NOMO-1 treated with DMSO at 0.1 percent for 48 hours (cell line): ENCODE measurements at regions not wholly inside any gene's neighbourhood (a gene's known extent, or its start where the extent isn't known, plus 50 kb on each side); places are given as distances from the start of the nearest gene placed in this dataset.

Experiments used
- DNase-seq: peaks from one replicate; lab custom pipeline; 2025; ENCODE audit not compliant: unreplicated experiment; lab: John Stamatoyannopoulos, UW

- DNase-seq: peak; percentile 78
Measured at GRCh38 chr3:18295171-18295920, 129.8 kb downstream of the SATB1 start.

DNA sequence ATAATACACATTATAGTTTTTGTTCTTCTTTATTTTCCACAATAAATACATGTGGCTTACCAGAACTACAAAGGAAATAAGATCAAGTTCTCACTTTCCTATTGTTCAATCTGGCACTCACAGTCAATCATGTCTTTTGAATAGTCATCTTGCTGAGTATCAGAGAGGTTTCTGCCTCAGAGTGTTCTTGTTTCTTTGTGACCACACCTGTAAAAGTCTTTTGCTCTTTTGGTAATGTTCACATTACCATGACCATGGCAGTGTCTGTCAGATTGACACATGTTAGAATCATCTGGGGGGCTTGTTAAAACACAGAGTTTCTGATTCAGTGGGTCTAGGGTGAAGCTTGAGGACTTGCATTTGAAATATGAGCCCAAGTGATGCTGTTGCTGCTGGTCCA lies 135.0 kb downstream of the SATB1 start:
- no peak for DNase-seq

GRCh38 chr3:18288243-18288642 lies 136.9 kb downstream of the SATB1 start:
- DNase-seq: no peak

DNA sequence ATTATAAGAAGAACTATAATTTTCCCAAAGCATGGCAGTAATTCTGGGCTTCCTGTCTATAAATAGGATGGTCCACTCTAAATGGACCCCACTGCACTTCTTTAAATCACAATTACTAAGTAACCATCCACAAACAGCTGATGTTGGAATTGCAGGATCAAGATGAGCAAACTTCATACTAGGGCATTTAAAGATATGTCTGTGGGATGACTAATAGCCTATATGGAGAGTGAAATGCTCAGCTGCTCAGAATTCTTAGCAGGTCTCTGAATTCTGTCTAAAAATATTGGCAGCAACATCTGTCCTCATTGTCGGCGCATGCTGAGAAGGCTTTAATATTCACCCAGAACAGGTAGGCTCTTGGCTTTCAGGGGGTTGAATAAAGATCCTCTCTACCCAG lies 140.4 kb downstream of the SATB1 start:
- no peak for DNase-seq

DNA sequence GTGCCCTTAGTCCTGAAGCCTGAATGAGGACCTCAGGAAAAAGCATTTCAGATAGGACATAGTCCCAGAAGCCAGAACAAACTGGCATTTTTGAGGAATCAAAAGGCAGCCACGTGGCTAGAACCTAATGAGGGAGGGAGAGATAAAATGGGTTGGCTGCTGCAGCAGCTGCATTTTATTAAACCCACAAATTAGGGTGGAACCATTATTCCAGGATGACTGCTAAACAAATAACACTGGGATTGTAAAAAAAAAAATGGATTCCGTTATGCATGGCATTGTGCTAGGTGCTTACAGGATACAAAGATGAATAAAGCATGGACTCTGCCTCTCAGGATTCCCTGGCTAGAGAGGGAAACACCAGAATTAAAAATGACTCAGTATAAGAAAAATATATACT lies 141.5 kb downstream of the SATB1 start:
- DNase-seq: no peak

DNA sequence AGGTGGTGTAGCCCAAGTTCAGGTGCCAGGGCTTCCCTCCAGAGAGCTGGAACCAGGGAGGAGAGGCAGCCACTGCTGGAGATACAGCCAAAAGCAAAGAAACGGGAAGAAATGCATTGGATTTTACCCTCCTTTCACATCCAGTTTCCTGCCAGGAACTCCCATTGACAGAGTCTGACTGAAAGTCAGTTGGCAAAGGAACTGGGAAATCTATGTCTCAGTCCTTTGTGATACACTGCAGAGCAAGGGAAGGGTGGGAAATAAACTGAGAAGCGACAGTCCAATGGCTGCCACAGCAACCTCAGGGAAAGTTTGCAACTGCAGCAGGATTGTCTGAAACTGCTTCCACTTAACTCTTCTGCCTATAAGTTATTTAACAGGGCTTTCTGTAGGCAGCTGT lies 142.6 kb downstream of the SATB1 start:
- no peak for DNase-seq

- DNase-seq: no peak
Measured at GRCh38 chr3:18279226-18279737, 145.9 kb downstream of the SATB1 start.

- no peak for DNase-seq
Measured at GRCh38 chr3:18264853-18265252, 160.3 kb downstream of the SATB1 start.

DNA sequence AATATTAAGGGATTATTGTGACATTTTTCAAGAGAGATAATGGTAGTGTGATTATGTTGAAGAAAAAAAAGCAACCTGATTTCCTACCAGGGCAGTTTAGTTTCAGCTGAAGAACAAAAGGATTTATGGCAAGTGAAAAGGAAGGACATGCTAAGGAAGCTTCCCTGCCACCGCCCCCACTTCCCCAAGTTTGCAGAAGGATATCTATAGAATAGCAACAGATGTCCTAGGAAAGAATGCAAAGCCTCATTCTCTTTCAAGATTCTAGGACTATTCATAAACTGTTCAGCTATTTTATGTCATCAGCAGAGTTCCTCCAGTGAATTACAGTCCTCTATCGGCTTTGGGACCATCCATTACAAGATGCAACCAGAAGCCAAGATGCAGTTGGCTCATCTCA lies 160.8 kb downstream of the SATB1 start:
- DNase-seq: no peak

- DNase-seq: no peak
Measured at GRCh38 chr3:18258492-18258891, 166.6 kb downstream of the SATB1 start.

GRCh38 chr3:18252578-18252977 lies 172.6 kb downstream of the SATB1 start:
- DNase-seq: peak; percentile 44

GRCh38 chr3:18250991-18251390 lies 174.1 kb downstream of the SATB1 start:
- DNase-seq: no peak

GRCh38 chr3:18249126-18249525 lies 176.0 kb downstream of the SATB1 start:
- no peak for DNase-seq

- DNase-seq: no peak
Measured at GRCh38 chr3:18247776-18248310, 177.3 kb downstream of the SATB1 start.

DNA sequence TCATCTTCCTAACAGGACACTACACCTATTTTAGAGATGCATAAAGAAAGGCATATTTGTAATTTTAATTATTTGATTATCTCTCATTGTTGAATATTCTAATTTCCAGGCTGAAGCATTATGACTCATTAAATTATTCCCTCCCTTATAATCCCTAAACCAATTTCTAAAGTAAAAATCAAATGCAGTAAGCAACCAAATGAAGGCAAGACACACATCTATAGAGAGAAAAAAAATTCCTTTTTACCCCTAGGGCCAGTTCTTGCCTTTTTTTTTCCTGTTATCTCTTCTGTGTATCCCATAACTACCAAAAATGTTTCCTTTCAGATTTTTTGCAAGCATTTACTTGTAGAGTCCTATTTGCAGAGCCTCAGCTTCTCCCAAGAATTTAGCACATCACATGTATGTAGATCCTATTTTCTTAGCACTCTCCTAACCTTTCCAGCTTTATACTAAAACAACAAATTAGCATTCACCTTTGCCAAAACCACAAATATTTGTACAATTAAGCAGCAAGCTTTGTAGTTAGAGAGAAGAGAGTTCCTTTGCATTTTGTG lies 177.9 kb downstream of the SATB1 start:
- DNase-seq: no peak

DNA sequence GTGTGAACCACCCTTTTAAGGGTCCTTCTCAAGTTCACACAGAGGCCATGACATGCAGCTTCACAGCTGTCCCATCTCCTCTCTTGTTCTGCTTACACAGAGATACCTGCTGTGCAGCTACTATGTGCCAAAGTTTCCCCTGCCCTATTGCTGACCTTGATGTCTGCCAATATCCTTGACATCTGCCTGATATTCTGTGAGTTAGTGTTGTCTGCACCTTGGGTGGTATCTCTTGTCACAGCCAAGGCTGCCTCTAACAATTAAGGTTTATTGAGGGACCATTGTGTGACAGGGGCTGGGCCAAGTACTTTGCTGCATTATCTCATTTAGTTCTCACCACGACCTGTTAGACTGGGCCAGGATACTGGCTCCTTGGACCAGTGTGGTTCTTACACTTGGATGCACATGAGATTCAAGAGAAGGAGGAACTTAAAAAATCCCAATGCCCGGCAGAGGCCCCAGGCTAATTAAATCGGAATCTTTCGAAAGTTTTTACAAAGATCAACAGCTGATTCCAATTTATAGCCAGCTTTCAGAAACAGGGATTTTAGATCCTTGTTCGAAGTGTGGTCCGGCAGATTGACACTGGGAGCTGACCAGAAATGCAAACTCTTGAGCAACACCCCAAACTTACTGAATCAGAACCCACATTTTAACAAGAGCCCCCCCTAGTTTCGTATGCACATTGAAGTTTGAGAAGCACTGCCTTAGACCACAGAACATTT lies 178.6 kb downstream of the SATB1 start:
- DNase-seq: peak; percentile 46

DNA sequence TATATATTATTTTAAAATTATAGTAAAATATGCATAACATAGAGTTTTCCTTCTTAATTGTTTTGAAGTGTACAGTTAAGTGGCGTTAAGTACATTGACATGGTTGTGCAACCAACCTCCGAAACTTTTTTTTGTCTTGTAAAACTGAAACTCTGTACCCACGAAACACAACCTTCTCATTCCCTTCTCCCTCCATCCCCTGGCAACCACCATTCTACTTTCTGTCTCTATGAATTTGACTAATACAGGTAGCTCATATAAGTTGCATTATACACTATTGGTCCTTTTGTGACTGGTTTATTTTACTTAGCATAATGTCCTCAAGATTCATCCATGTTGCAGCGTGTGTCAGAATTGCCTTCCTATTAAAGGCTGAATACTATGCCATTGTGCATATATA lies 179.4 kb downstream of the SATB1 start:
- peak; percentile 47 for DNase-seq

- DNase-seq: no peak
Measured at GRCh38 chr3:18241837-18242236, 183.3 kb downstream of the SATB1 start.

DNA sequence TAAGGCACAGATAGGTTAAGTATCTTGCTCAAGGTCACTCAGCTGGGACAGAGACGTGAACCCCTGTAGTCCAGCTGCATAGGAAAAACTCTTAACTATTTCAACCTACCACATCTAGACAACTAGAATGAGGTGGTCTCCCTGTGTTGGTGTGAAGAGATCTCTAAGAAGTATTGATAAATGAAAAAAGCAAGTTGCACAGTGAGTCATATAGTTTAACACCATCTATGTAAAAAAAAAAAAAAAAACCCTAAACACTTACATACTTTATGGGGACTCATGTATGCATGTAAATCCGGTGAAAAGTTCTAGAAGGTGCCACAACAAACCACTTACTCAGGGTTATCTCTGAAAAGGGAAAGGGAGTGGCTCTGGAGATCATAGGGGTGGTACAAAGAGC lies 185.5 kb downstream of the SATB1 start:
- DNase-seq: no peak

DNA sequence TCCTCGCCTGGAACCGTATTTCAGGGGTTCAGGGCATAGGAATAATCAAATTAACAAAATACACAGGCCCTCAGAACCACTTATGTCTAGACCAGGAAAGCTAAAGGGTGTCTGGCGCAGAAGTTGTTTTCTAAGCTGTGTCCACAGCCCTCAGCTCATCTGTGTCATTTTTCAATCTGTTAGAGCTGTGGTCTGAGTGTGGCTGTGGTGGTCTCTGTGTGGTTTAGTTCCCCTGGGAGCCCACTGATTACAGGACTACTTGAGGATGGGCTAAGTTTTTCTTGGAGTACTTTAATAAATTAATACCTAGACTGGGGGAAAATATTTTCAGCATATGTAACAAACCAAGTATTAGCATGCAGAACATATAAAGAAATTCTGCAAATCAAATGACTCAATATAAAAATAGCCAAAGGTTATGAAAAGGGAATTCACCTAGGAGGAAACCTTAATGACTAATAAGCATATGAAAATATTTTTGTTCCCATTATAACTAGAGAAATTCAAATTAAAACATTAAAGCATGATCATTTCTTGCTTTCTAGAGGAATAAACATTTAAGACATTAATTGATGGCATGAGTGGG lies 186.3 kb downstream of the SATB1 start:
- DNase-seq: no peak

DNA sequence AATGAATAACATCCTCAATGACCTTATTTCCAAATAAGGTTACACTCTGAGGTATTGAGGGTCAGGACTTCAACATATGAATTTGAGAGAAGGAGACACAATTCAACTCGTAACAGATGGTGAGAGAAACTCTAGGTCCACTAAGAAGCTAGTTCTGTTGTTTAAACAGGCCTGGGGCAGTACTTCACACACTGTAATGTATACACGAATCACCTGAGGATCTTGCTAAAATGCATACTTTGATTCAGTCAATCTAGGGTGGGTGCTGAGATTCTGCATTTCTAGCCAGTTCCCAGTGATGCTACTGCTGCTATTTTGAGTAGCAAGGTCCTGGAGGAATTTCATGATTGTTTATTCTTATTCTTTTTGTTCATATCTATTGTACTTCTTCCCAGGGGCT lies 186.8 kb downstream of the SATB1 start:
- DNase-seq: no peak
